Mesothelial cell of epicardium (in vitro differentiated cells): ENCODE measurements at regions not wholly inside any gene's neighbourhood (a gene's known extent, or its start where the extent isn't known, plus 50 kb on each side); places are given as distances from the start of the nearest gene placed in this dataset.

ENCODE experiments used
- DNase-seq, 2 experiments: peaks; one replicate each; pipeline ENCODE4 v3.0.0; 2021; ENCODE audit warnings: low spot score in 2 of 2; ENCODE audit not compliant: unreplicated experiment in 2 of 2
- H3K27ac Mint-ChIP-seq: 2 replicates; pipeline ENCODE4 v1.8.0; 2021; ENCODE audit warnings: mixed read lengths
- H3K27me3 Mint-ChIP-seq: 2 replicates; pipeline ENCODE4 v1.8.0; 2021; ENCODE audit warnings: low read depth, mixed read lengths
- H3K36me3 Mint-ChIP-seq: 2 replicates; pipeline ENCODE4 v1.8.0; 2021; ENCODE audit warnings: mixed read lengths
- H3K4me1 Mint-ChIP-seq: 2 replicates; pipeline ENCODE4 v1.8.0; 2021; ENCODE audit warnings: mixed read lengths
- H3K4me3 Mint-ChIP-seq: 2 replicates; pipeline ENCODE4 v1.8.0; 2021; ENCODE audit warnings: mild to moderate bottlenecking, moderate library complexity, mixed read lengths
- H3K9me3 Mint-ChIP-seq: 2 replicates; pipeline ENCODE4 v1.8.0; 2021; ENCODE audit warnings: mixed read lengths
- CTCF ChIP-seq: fragments of 200-600 bp; sonication (generic); IDR thresholded peaks from one replicate; pipeline ENCODE4 v1.5.0; 2021; ENCODE audit warnings: antibody characterized with exemption; ENCODE audit not compliant: unreplicated experiment

- Mint-ChIP-seq H3K36me3 (no peaks in the 10 kb centered on the region), H3K4me1 (peaks cover 9% of the 10 kb centered on the region), H3K9me3 (peaks cover 16% of the 10 kb centered on the region), H3K4me3 (no peak overlapping the region), H3K27me3 (peaks cover 11% of the 10 kb centered on the region), H3K27ac (no peak overlapping the region)
- no peak for TF ChIP-seq CTCF
- no peak for DNase-seq
Measured at GRCh38 chr1:108066808-108067207, 101.8 kb upstream of the VAV3 start.

GRCh38 chr1:108064255-108064654, 99.3 kb upstream of the VAV3 start:
- TF ChIP-seq CTCF, result no peak
- Mint-ChIP-seq H3K9me3 (peaks cover 25% of the 10 kb centered on the region), H3K36me3 (peaks cover 1% of the 10 kb centered on the region), H3K4me1 (peaks cover 9% of the 10 kb centered on the region), H3K27me3 (peaks cover 7% of the 10 kb centered on the region), H3K27ac (no peak overlapping the region), H3K4me3 (no peak overlapping the region)
- DNase-seq, result no peak

DNA sequence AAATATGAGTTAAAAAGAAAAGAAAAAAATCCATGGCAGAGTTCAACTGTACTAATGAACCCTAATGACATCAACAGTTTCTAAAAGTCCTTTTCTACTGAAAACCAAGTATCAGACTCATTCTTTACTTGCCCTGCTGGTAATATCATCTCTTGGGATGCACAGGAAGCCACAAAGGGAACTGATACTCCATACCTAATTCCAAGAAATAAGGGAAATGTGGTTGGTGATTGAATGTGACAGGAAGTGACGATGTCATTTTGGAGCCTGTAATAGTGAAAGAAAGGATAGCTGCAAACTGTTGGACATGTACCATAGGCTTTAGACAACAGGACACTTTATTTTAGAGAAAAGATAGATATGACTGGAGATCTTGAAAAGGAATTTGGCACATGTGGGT, 98.7 kb upstream of the VAV3 start:
- peaks cover 25% of the 10 kb centered on the region for H3K9me3 Mint-ChIP-seq
- H3K36me3 Mint-ChIP-seq, result peaks cover 1% of the 10 kb centered on the region
- peaks cover 9% of the 10 kb centered on the region for H3K4me1 Mint-ChIP-seq
- TF ChIP-seq CTCF, result no peak
- peaks cover 7% of the 10 kb centered on the region for H3K27me3 Mint-ChIP-seq
- no peak overlapping the region for H3K27ac Mint-ChIP-seq
- no peak for DNase-seq
- no peak overlapping the region for H3K4me3 Mint-ChIP-seq

DNA sequence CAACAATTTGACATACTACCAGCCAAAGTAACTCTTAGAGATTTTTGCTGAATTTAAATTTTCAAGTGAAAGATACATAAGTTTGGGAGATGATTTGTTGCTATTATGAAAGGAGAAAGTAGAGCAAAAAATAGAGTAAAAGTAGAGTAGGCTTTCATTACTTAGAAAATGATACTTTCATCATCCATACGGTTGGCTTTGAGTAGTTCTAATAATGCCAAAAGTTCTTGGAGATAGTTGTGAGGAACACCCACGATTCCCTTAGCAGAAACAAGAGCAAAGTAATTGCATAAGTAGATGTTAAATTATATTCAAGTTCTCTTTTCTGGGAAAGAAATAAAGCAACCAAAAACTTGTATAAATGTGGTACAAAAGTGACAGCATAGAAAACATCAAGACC, 95.0 kb upstream of the VAV3 start:
- no peak for DNase-seq
- no peak overlapping the region for H3K27ac Mint-ChIP-seq
- peaks cover 1% of the 10 kb centered on the region for H3K36me3 Mint-ChIP-seq
- peaks cover 25% of the 10 kb centered on the region for H3K9me3 Mint-ChIP-seq
- peaks cover 4% of the 10 kb centered on the region for H3K27me3 Mint-ChIP-seq
- no peak for TF ChIP-seq CTCF
- no peak overlapping the region for H3K4me3 Mint-ChIP-seq
- H3K4me1 Mint-ChIP-seq, result no peaks in the 10 kb centered on the region

GRCh38 chr1:108057541-108057940, 92.6 kb upstream of the VAV3 start:
- peaks cover 1% of the 10 kb centered on the region for H3K36me3 Mint-ChIP-seq
- H3K27me3 Mint-ChIP-seq, result peaks cover 4% of the 10 kb centered on the region
- no peak overlapping the region for H3K4me3 Mint-ChIP-seq
- H3K4me1 Mint-ChIP-seq, result no peaks in the 10 kb centered on the region
- no peak overlapping the region for H3K27ac Mint-ChIP-seq
- peaks cover 16% of the 10 kb centered on the region for H3K9me3 Mint-ChIP-seq
- no peak for TF ChIP-seq CTCF
- DNase-seq, result no peak

DNA sequence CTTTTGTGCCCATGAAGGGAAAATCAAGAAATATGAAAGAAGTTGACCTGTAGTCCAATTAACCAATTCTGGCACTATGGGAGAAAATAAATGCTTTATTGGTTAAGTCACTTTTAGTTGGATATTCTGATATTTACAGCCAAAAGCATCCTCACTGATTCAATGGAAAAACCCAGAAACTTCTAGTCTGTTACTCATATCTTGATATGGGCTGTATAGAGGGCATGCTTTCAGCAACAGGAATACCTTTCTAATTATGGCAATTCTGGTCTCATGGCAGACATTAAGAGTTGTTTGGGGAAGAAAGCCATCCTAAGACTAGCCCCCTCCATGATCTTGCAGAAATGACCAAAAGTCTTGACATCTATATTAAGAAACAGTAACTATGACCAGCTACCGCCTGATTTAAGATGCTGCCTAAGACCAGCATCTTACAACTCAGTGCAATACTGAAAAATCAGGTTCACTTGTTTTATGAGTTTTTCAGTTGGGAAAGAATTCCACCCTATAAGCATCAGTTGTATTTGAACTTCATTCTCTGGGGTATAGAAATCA, 91.5 kb upstream of the VAV3 start:
- Mint-ChIP-seq H3K27me3 (peaks cover 4% of the 10 kb centered on the region), H3K36me3 (no peaks in the 10 kb centered on the region), H3K4me3 (no peak overlapping the region), H3K27ac (no peak overlapping the region), H3K9me3 (peaks cover 6% of the 10 kb centered on the region), H3K4me1 (no peaks in the 10 kb centered on the region)
- no peak for DNase-seq
- TF ChIP-seq CTCF, result no peak
